B cell (primary cell): ENCODE measurements at regions not wholly inside any gene's neighbourhood (a gene's known extent, or its start where the extent isn't known, plus 50 kb on each side); places are given as distances from the start of the nearest gene placed in this dataset.

Source experiments
- ATAC-seq: fragments of 200-7000 bp; cut with Tn5 transposase; one replicate; pipeline ENCODE4 v1.10.0; 2021; ENCODE audit warnings: low read depth, mild to moderate bottlenecking, moderate number of reproducible peaks, moderate library complexity
- CTCF ChIA-PET: fragments of 350-600 bp; sonication (Branson Sonifier 250); formaldehyde crosslinking; loops from one replicate; lab custom pipeline; 2021; ENCODE audit warnings: antibody characterized with exemption, inconsistent platforms; lab: Charles Lee
- POLR2A ChIA-PET: fragments of 350-600 bp; sonication (Branson Sonifier 250); formaldehyde crosslinking; loops from one replicate; lab custom pipeline; 2021; ENCODE audit warnings: antibody characterized with exemption; lab: Charles Lee
- DNase-seq: peaks from one replicate; pipeline ENCODE4 v3.0.0; 2013
- H2AFZ ChIP-seq: 2 replicates; pipeline ENCODE4 v1.6.1; 2012; ENCODE audit warnings: mild to moderate bottlenecking, low read depth, low read length; ENCODE audit not compliant: insufficient read depth, poor library complexity, severe bottlenecking
- H3K27ac ChIP-seq, 2 donors: 1 replicate in 1 of 2; 2 replicates in 1 of 2; pipeline ENCODE4 v1.5.1; 2012 to 2013; ENCODE audit warnings: low read length in 2 of 2, mild to moderate bottlenecking in 2 of 2, moderate library complexity in 1 of 2
- H3K27me3 ChIP-seq, 4 experiments: fragments of 200-600 bp in 1 of 4; sonication (generic) in 1 of 4; replicated peaks in 1 of 4; 1 replicate in 2 of 4; 2 replicates in 2 of 4; pipeline versions ENCODE4 v1.6.1 to v1.7.0; 2013 to 2016; ENCODE audit warnings: low read length in 3 of 4, mild to moderate bottlenecking in 2 of 4, mixed read lengths in 1 of 4, moderate library complexity in 1 of 4; ENCODE audit not compliant: insufficient read depth in 4 of 4, control insufficient read depth in 3 of 4; ENCODE audit errors: control extremely low read depth in 1 of 4
- H3K36me3 ChIP-seq, 2 experiments: replicated peaks in 1 of 2; 1 replicate in 1 of 2; 2 replicates in 1 of 2; pipeline versions ENCODE4 v1.6.1 to v1.7.1; 2013; ENCODE audit warnings: low read length in 1 of 2; ENCODE audit not compliant: insufficient read depth in 2 of 2, control insufficient read depth in 1 of 2; ENCODE audit errors: control extremely low read depth in 1 of 2, extremely low read depth in 1 of 2
- H3K4me1 ChIP-seq, 2 donors: fragments of 200-600 bp in 1 of 2; sonication (generic) in 1 of 2; 1 replicate in 1 of 2; 2 replicates in 1 of 2; pipeline versions ENCODE4 v1.5.1 to v1.6.1; 2013 to 2017; ENCODE audit warnings: low read length in 2 of 2; ENCODE audit not compliant: control insufficient read depth in 2 of 2, insufficient read depth in 2 of 2
- H3K4me2 ChIP-seq: replicated peaks from 2 replicates; pipeline ENCODE3; 2012; ENCODE audit warnings: mild to moderate bottlenecking, low read depth, low read length; ENCODE audit not compliant: poor library complexity, severe bottlenecking
- H3K4me3 ChIP-seq, 5 experiments: fragments of 200-600 bp in 1 of 5; sonication (generic) in 1 of 5; 1 replicate in 3 of 5; 2 replicates in 2 of 5; pipeline versions ENCODE4 v1.5.1 to v1.7.0; 2011 to 2016; ENCODE audit warnings: low read length in 4 of 5, mild to moderate bottlenecking in 4 of 5, low read depth in 2 of 5, control low read depth in 1 of 5, moderate library complexity in 1 of 5; ENCODE audit not compliant: insufficient read depth in 1 of 5; ENCODE audit errors: control extremely low read depth in 1 of 5, extremely low read depth in 1 of 5
- H3K79me2 ChIP-seq: fragments of 200-600 bp; sonication (generic); one replicate; pipeline ENCODE4 v1.6.0; 2016; ENCODE audit warnings: low read length; ENCODE audit not compliant: control insufficient read depth, insufficient read depth
- H3K9ac ChIP-seq: fragments of 200-600 bp; sonication (generic); 2 replicates; pipeline ENCODE4 v1.6.1; 2017; ENCODE audit warnings: mild to moderate bottlenecking, low read length, moderate library complexity
- H3K9me3 ChIP-seq, 3 donors: one replicate each; pipeline versions ENCODE4 v1.6.1 to v1.7.1; 2013; ENCODE audit warnings: low read length in 2 of 3; ENCODE audit not compliant: control insufficient read depth in 2 of 3, insufficient read depth in 1 of 3; ENCODE audit errors: control extremely low read depth in 1 of 3
- H4K20me1 ChIP-seq: 2 replicates; pipeline ENCODE4 v1.6.0; 2012; ENCODE audit warnings: mild to moderate bottlenecking, low read length; ENCODE audit not compliant: insufficient read depth, control insufficient read depth, poor library complexity, severe bottlenecking
- H3K27ac Mint-ChIP-seq: one replicate; pipeline ENCODE4 v1.8.0; 2021; ENCODE audit warnings: mixed read lengths
- H3K27me3 Mint-ChIP-seq: one replicate; pipeline ENCODE4 v1.8.0; 2021; ENCODE audit warnings: mixed read lengths
- H3K4me1 Mint-ChIP-seq: one replicate; pipeline ENCODE4 v1.8.0; 2021; ENCODE audit warnings: mixed read lengths
- H3K4me3 Mint-ChIP-seq: one replicate; pipeline ENCODE4 v1.8.0; 2021; ENCODE audit warnings: mixed read lengths
- H3K9me3 Mint-ChIP-seq: one replicate; pipeline ENCODE4 v1.8.0; 2022; ENCODE audit warnings: mixed read lengths; ENCODE audit not compliant: insufficient read depth
- CTCF ChIP-seq: fragments of 200-600 bp; IDR thresholded peaks from one replicate; pipeline ENCODE4 v1.8.0; 2022; ENCODE audit warnings: antibody characterized with exemption, mild to moderate bottlenecking
- EZH2 ChIP-seq: IDR thresholded peaks from 2 replicates; pipeline ENCODE4 v1.6.1; 2012; ENCODE audit warnings: borderline replicate concordance, low read depth, mild to moderate bottlenecking, moderate library complexity, low read length; ENCODE audit not compliant: insufficient read depth, poor library complexity, severe bottlenecking
- WGBS: methylation state at CpG from one replicate; pipeline ENCODE4 v1.1.5; 2013; ENCODE audit warnings: missing lambda C conversion rate; ENCODE audit not compliant: insufficient coverage; 5-methylcytosine and 5-hydroxymethylcytosine counted together
- intact Hi-C: fragments of 100-400 bp; cut with micrococcal nuclease; formaldehyde crosslinking; loops from one replicate; pipeline ENCODE4 v1.10.0; 2022

GRCh38 chr11:116072601-116073410 lies 568.6 kb upstream of the CADM1 start:
- H3K4me3 Mint-ChIP-seq = no peak overlapping the region
- Histone ChIP-seq H3K79me2 (no peaks in the 10 kb centered on the region), H3K9me3 (peaks cover 0 to 11% (median 0%) of the 10 kb centered on the region in 3 donors), H3K36me3 (no peaks in the 10 kb centered on the region), H3K4me1 (no peaks in the 10 kb centered on the region), H4K20me1 (no peaks in the 10 kb centered on the region), H3K27ac (no peak overlapping the region), H3K27me3 (no peaks in the 10 kb centered on the region), H3K9ac (no peak overlapping the region), H3K4me3 (no peak overlapping the region), H2AFZ (no peak overlapping the region), H3K4me2 (no peak overlapping the region)
- 87% methylated on average over 16 of the region's 16 CpGs for WGBS
- no peak overlapping the region for H3K27ac Mint-ChIP-seq
- H3K4me1 Mint-ChIP-seq = no peaks in the 10 kb centered on the region
- H3K9me3 Mint-ChIP-seq = peaks cover 4% of the 10 kb centered on the region
- peaks cover 10% of the 10 kb centered on the region for H3K27me3 Mint-ChIP-seq
- CTCF ChIA-PET = no interaction called here
- POLR2A ChIA-PET = no interaction called here
- no peak for TF ChIP-seq CTCF
- TF ChIP-seq EZH2 = no peak
- ATAC-seq = no peak
- DNase-seq = no peak
- intact Hi-C loops = no loop called here

- Histone ChIP-seq H3K9ac (no peak overlapping the region), H3K27me3 (no peaks in the 10 kb centered on the region), H3K36me3 (no peaks in the 10 kb centered on the region), H4K20me1 (no peaks in the 10 kb centered on the region), H3K4me1 (no peaks in the 10 kb centered on the region), H3K27ac (no peak overlapping the region), H2AFZ (no peak overlapping the region), H3K9me3 (peaks cover 0 to 11% (median 0%) of the 10 kb centered on the region in 3 donors), H3K4me2 (no peak overlapping the region), H3K79me2 (no peaks in the 10 kb centered on the region), H3K4me3 (no peak overlapping the region)
- Mint-ChIP-seq H3K4me3 (no peak overlapping the region), H3K9me3 (peaks cover 4% of the 10 kb centered on the region), H3K27me3 (peaks cover 10% of the 10 kb centered on the region), H3K4me1 (no peaks in the 10 kb centered on the region), H3K27ac (no peak overlapping the region)
- intact Hi-C loops = no loop called here
- no peak for ATAC-seq
- ChIA-PET POLR2A (no interaction called here), CTCF (no interaction called here)
- TF ChIP-seq CTCF (no peak), EZH2 (no peak)
- WGBS = no CpG with 5 or more reads among the region's 4 CpGs
- DNase-seq = no peak
These were observed 567.9 kb upstream of the CADM1 start for GRCh38 chr11:116072133-116072532.
